HCT116 (cell line): ENCODE measurements at regions not wholly inside any gene's neighbourhood (a gene's known extent, or its start where the extent isn't known, plus 50 kb on each side); places are given as distances from the start of the nearest gene placed in this dataset.
"Not testable (repeated sequence)": the region's sequence is repeated elsewhere in the genome, so short reads cannot be mapped to it uniquely, and the experiment has no call there.

ENCODE experiments used
- CEBPB ChIP-seq: IDR thresholded peaks from 2 replicates; pipeline ENCODE4 v1.6.1; 2012; ENCODE audit warnings: low read depth
- EGR1 ChIP-seq: IDR thresholded peaks from 2 replicates; pipeline ENCODE4 v1.6.1; 2012; ENCODE audit warnings: low read depth
- EZH2 ChIP-seq: fragments of 200-600 bp; sonication (generic); IDR thresholded peaks from 2 replicates; pipeline ENCODE4 v1.6.1; 2017; ENCODE audit warnings: antibody characterized with exemption, mixed run types
- JUND ChIP-seq: IDR thresholded peaks from 2 replicates; pipeline ENCODE4 v1.6.1; 2012
- POLR2A ChIP-seq: IDR thresholded peaks from 2 replicates; pipeline ENCODE4 v1.7.0; 2011; ENCODE audit warnings: borderline replicate concordance; ENCODE audit not compliant: insufficient read depth, insufficient read length; ENCODE audit errors: extremely low read depth
- POLR2AphosphoS5 ChIP-seq: IDR thresholded peaks from 2 replicates; pipeline ENCODE4 v1.6.1; 2011; ENCODE audit warnings: mild to moderate bottlenecking, low read depth, low read length, moderate library complexity
- SP1 ChIP-seq: IDR thresholded peaks from 2 replicates; pipeline ENCODE4 v1.6.1; 2012; ENCODE audit warnings: low read depth
- TCF7L2 ChIP-seq: IDR thresholded peaks from 2 replicates; pipeline ENCODE4 v1.7.0; 2011; ENCODE audit warnings: borderline replicate concordance, inconsistent platforms; ENCODE audit not compliant: insufficient read depth, insufficient read length; ENCODE audit errors: extremely low read depth
- YY1 ChIP-seq: IDR thresholded peaks from 2 replicates; pipeline ENCODE4 v1.6.1; 2011; ENCODE audit warnings: low read length, low read depth, moderate library complexity, mild to moderate bottlenecking; ENCODE audit not compliant: insufficient replicate concordance; ENCODE audit errors: extremely low read depth
- ZNF274 ChIP-seq: fragments of 200-500 bp; sonication (Bioruptor generic); IDR thresholded peaks from 2 replicates; pipeline ENCODE4 v1.6.1; 2014; ENCODE audit warnings: mild to moderate bottlenecking, low read depth, low read length, inconsistent platforms
- TF ChIP-seq, protein P1 (sequence below), 3 experiments: fragments of 200-600 bp in 1 of 3; sonication (generic) in 1 of 3; IDR thresholded peaks in 2 of 3; conservative IDR thresholded peaks in 1 of 3; 2 replicates each; pipeline ENCODE4 v1.5.1; 2012 to 2017; ENCODE audit warnings: low read depth in 2 of 3, low read length in 2 of 3, antibody characterized with exemption in 1 of 3, borderline replicate concordance in 1 of 3, control low read depth in 1 of 3, mild to moderate bottlenecking in 1 of 3, mixed read lengths in 1 of 3, mixed run types in 1 of 3, moderate library complexity in 1 of 3; ENCODE audit not compliant: insufficient read depth in 1 of 3
- TF ChIP-seq, protein P2 (sequence below): IDR thresholded peaks from 2 replicates; pipeline ENCODE4 v1.6.1; 2011; ENCODE audit warnings: mild to moderate bottlenecking, low read length, moderate library complexity; ENCODE audit not compliant: insufficient replicate concordance; ENCODE audit errors: extremely low read depth

DNA sequence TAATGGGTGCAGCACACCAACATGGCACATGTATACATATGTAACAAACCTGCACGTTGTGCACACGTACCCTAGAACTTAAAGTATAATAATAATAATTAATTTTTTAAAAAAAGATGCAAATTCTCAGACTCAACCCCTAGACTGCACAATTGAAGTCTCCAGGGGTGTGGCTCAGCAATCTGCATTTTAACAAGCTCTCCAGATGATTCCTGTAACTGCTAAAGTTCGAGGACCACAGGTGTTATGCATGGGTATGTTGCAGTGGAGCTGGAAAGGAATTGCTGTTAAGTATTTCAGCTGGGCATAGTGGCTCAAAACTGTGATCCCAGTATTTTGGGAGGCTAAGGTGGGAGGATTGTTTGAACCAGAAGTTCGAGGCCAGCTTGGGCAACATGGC is 151.0 kb upstream of the PTPRG start:
- not testable (repeated sequence) for TF ChIP-seq EZH2, CEBPB, SP1, POLR2A, JUND, ZNF274, YY1, EGR1, TCF7L2, POLR2AphosphoS5
- TF ChIP-seq, protein P1, sequence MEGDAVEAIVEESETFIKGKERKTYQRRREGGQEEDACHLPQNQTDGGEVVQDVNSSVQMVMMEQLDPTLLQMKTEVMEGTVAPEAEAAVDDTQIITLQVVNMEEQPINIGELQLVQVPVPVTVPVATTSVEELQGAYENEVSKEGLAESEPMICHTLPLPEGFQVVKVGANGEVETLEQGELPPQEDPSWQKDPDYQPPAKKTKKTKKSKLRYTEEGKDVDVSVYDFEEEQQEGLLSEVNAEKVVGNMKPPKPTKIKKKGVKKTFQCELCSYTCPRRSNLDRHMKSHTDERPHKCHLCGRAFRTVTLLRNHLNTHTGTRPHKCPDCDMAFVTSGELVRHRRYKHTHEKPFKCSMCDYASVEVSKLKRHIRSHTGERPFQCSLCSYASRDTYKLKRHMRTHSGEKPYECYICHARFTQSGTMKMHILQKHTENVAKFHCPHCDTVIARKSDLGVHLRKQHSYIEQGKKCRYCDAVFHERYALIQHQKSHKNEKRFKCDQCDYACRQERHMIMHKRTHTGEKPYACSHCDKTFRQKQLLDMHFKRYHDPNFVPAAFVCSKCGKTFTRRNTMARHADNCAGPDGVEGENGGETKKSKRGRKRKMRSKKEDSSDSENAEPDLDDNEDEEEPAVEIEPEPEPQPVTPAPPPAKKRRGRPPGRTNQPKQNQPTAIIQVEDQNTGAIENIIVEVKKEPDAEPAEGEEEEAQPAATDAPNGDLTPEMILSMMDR (IDR thresholded peaks at IDR 0.05 in 2 of 3, conservative IDR thresholded peaks at IDR 0.05 in 1 of 3; ENCODE audit: borderline replicate concordance in 1 of 3, insufficient read depth in 1 of 3, low read depth in 2 of 3, low read length in 2 of 3) = not testable (repeated sequence)
- TF ChIP-seq, protein P2, sequence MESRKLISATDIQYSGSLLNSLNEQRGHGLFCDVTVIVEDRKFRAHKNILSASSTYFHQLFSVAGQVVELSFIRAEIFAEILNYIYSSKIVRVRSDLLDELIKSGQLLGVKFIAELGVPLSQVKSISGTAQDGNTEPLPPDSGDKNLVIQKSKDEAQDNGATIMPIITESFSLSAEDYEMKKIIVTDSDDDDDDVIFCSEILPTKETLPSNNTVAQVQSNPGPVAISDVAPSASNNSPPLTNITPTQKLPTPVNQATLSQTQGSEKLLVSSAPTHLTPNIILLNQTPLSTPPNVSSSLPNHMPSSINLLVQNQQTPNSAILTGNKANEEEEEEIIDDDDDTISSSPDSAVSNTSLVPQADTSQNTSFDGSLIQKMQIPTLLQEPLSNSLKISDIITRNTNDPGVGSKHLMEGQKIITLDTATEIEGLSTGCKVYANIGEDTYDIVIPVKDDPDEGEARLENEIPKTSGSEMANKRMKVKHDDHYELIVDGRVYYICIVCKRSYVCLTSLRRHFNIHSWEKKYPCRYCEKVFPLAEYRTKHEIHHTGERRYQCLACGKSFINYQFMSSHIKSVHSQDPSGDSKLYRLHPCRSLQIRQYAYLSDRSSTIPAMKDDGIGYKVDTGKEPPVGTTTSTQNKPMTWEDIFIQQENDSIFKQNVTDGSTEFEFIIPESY = not testable (repeated sequence)
